Upper lobe of left lung (tissue), 4 donors: ENCODE measurements at regions not wholly inside any gene's neighbourhood (a gene's known extent, or its start where the extent isn't known, plus 50 kb on each side); places are given as distances from the start of the nearest gene placed in this dataset.

Experiments
- EP300 ChIP-seq, 4 donors: sonication (generic); formaldehyde crosslinking; IDR thresholded peaks; one replicate each; pipeline ENCODE4 v1.5.1; 2017; ENCODE audit warnings: antibody characterized with exemption in 4 of 4, control low read depth in 2 of 4
- POLR2A ChIP-seq, 4 donors: fragments of 450-650 bp; IDR thresholded peaks; one replicate each; pipeline ENCODE4 v1.5.1; 2016 to 2017; ENCODE audit warnings: antibody characterized with exemption in 4 of 4, mild to moderate bottlenecking in 2 of 4
- TF ChIP-seq, protein P1 (sequence below), 6 experiments: fragments of 450-650 bp in 4 of 6; fragments of 200-600 bp in 2 of 6; sonication (generic) in 2 of 6; IDR thresholded peaks; one replicate each; pipeline ENCODE4 v1.5.1; 2016 to 2019; ENCODE audit warnings: antibody characterized with exemption in 6 of 6

DNA sequence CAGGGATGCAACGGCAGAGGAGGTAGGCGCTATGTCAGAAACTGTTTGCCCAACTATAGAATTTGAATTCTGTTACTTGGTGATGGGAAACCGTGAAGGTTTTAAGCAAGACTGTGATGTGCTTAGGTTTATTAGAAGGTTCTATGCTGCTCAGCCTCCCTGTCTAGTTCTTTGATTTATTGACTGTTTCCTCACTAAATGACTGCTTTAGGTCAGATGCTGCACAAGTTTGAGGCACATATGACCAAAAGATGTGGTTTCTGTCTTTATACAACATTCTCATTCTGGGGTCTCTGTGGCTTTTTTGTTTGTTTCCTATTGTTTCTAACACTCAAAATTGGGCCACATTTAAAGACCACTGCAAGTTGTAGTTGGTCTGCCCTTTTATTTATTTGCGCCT, 323.0 kb upstream of the OBI1 start:
- TF ChIP-seq POLR2A (IDR thresholded peaks at IDR 0.05) (no peak), EP300 (IDR thresholded peaks at IDR 0.05) (no peak)
- TF ChIP-seq, protein P1, sequence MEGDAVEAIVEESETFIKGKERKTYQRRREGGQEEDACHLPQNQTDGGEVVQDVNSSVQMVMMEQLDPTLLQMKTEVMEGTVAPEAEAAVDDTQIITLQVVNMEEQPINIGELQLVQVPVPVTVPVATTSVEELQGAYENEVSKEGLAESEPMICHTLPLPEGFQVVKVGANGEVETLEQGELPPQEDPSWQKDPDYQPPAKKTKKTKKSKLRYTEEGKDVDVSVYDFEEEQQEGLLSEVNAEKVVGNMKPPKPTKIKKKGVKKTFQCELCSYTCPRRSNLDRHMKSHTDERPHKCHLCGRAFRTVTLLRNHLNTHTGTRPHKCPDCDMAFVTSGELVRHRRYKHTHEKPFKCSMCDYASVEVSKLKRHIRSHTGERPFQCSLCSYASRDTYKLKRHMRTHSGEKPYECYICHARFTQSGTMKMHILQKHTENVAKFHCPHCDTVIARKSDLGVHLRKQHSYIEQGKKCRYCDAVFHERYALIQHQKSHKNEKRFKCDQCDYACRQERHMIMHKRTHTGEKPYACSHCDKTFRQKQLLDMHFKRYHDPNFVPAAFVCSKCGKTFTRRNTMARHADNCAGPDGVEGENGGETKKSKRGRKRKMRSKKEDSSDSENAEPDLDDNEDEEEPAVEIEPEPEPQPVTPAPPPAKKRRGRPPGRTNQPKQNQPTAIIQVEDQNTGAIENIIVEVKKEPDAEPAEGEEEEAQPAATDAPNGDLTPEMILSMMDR (IDR thresholded peaks at IDR 0.05) = no peak
